ENCODE measurements at regions not wholly inside any gene's neighbourhood (a gene's known extent, or its start where the extent isn't known, plus 50 kb on each side); places are given as distances from the start of the nearest gene placed in this dataset.

- Histone ChIP-seq H3K27ac (no peak overlapping the region), H3K4me3 (no peak overlapping the region), H3K27me3 (no peaks in the 10 kb centered on the region), H3K4me1 (no peaks in the 10 kb centered on the region), H3K9me3 (no peaks in the 10 kb centered on the region), H3K36me3 (no peaks in the 10 kb centered on the region)
- no peak for TF ChIP-seq CTCF (IDR thresholded peaks at IDR 0.05)
- 59 to 79% methylated on average over 2 of the region's 2 CpGs for WGBS, 2 donors
- FAIRE-seq (no peak), ATAC-seq (no peak), DNase-seq (no peak)
- intact Hi-C loops (cut with DNase I): no loop called here
Observed at GRCh38 chr16:6266703-6267102, 1065.9 kb upstream of the RBFOX1 start.

GRCh38 chr16:6265968-6266367, 1066.7 kb upstream of the RBFOX1 start:
- 59 to 68% methylated on average over 4 of the region's 4 CpGs for WGBS, 2 donors
- H3K9me3 ChIP-seq: no peaks in the 10 kb centered on the region
- DNase-seq (no peak), FAIRE-seq (no peak), ATAC-seq (no peak)
- no peaks in the 10 kb centered on the region for H3K4me1 ChIP-seq
- intact Hi-C loops (cut with DNase I): no loop called here
- H3K27ac ChIP-seq: no peak overlapping the region
- no peak overlapping the region for H3K4me3 ChIP-seq
- no peaks in the 10 kb centered on the region for H3K36me3 ChIP-seq
- no peaks in the 10 kb centered on the region for H3K27me3 ChIP-seq
- no peak for TF ChIP-seq CTCF (IDR thresholded peaks at IDR 0.05)

DNA sequence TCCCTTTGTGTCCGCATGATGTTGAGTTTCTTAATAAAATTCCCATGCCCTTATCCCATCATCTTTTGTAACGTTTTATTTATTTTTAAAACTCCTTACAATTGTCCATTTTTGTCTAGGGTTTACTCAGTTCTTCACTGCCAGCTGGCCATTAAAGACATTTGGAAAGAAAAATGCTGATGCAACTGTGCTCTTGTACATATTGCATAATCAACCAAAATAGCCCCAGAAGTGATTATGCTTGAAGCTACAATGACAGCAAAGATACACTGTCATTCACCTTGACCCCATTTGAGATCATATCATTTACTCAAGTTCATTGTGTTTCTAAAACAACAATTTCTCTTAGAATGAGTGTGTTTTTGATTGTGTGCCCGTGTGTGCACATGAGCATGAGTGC, 1074.6 kb upstream of the RBFOX1 start:
- intact Hi-C loops (cut with DNase I): no loop called here
- Histone ChIP-seq H3K27me3 (no peaks in the 10 kb centered on the region), H3K9me3 (no peaks in the 10 kb centered on the region), H3K4me1 (no peaks in the 10 kb centered on the region), H3K4me3 (no peak overlapping the region), H3K27ac (no peak overlapping the region), H3K36me3 (no peaks in the 10 kb centered on the region)
- FAIRE-seq (no peak), DNase-seq (no peak), ATAC-seq (no peak)
- 54 to 61% methylated on average over 3 of the region's 3 CpGs for WGBS, 2 donors
- TF ChIP-seq CTCF (IDR thresholded peaks at IDR 0.05): no peak

- no peaks in the 10 kb centered on the region for H3K9me3 ChIP-seq
- no peak overlapping the region for H3K27ac ChIP-seq
- no peak for ATAC-seq
- H3K4me3 ChIP-seq: no peak overlapping the region
- no peaks in the 10 kb centered on the region for H3K4me1 ChIP-seq
- no peaks in the 10 kb centered on the region for H3K36me3 ChIP-seq
- intact Hi-C loops (cut with DNase I): no loop called here
- no peak for DNase-seq
- no peaks in the 10 kb centered on the region for H3K27me3 ChIP-seq
- no peak for FAIRE-seq
- 38 to 54% methylated on average over 4 of the region's 4 CpGs for WGBS, 2 donors
- TF ChIP-seq CTCF (IDR thresholded peaks at IDR 0.05): no peak
Observed at GRCh38 chr16:6252541-6252940, 1080.1 kb upstream of the RBFOX1 start.

- H3K36me3 ChIP-seq: no peaks in the 10 kb centered on the region
- H3K4me3 ChIP-seq: no peak overlapping the region
- ATAC-seq (no peak), FAIRE-seq (no peak), DNase-seq (no peak)
- no peak for TF ChIP-seq CTCF (IDR thresholded peaks at IDR 0.05)
- intact Hi-C loops (cut with DNase I): no loop called here
- no peaks in the 10 kb centered on the region for H3K27me3 ChIP-seq
- no peaks in the 10 kb centered on the region for H3K9me3 ChIP-seq
- no peak overlapping the region for H3K27ac ChIP-seq
- 37 to 53% methylated on average over 3 of the region's 3 CpGs for WGBS, 2 donors
- no peaks in the 10 kb centered on the region for H3K4me1 ChIP-seq
Observed at GRCh38 chr16:6250511-6250910, 1082.1 kb upstream of the RBFOX1 start.
